ENCODE measurements at regions not wholly inside any gene's neighbourhood (a gene's known extent, or its start where the extent isn't known, plus 50 kb on each side); places are given as distances from the start of the nearest gene placed in this dataset.

- CTCF ChIA-PET = no interaction called here
Observed at GRCh38 chr3:94512876-94513275, 450.0 kb downstream of the NSUN3 start.

DNA sequence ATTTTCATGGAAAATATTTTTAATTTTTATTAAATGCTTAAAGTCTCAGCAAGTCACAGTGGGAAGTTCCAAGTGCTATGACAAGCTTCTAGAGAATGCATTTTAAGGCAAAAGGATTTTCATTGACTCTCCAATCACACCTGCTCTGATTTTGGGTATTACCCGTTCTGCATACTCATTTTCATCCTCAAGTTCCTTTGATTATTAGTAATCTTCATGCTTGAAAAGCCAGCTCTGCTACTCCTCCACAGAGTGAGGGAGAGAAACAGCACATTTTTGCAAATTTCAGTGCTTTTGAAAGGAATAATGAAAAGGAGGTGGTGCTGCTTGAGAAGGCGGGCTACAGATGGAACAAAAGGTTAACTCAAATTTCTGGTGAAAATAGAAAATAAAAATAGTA is 450.7 kb downstream of the NSUN3 start:
- no peaks in the 10 kb centered on the region for H3K4me1 Mint-ChIP-seq (ENCODE audit: low read depth, unreplicated experiment)
- no peaks in the 10 kb centered on the region for H3K9me3 ChIP-seq
- H3K27me3 ChIP-seq (replicated peaks; ENCODE audit: control insufficient read depth, insufficient read depth, low read length) = no peaks in the 10 kb centered on the region
- no peaks in the 10 kb centered on the region for H3K4me1 ChIP-seq
- ChIA-PET POLR2A (no interaction called here), CTCF (no interaction called here)
- DNase-seq = no peak
- H3K27ac Mint-ChIP-seq (ENCODE audit: unreplicated experiment) = no peak overlapping the region
- H3K36me3 ChIP-seq (ENCODE audit: control insufficient read depth, insufficient read depth, low read length) = no peaks in the 10 kb centered on the region
- intact Hi-C loops (cut with micrococcal nuclease; ENCODE audit: unreplicated experiment) = no loop called here
- no TSS peak for BruUV-seq (replicated peaks)
- H3K9me3 Mint-ChIP-seq (ENCODE audit: unreplicated experiment) = peaks cover 2% of the 10 kb centered on the region
- H3K4me3 ChIP-seq (ENCODE audit: low read depth, low read length) = no peak overlapping the region
- no peaks in the 10 kb centered on the region for H3K27me3 Mint-ChIP-seq (ENCODE audit: insufficient read depth, unreplicated experiment)
- TF ChIP-seq CTCF (IDR thresholded peaks at IDR 0.05; ENCODE audit: insufficient read depth in 1 of 2, low read depth in 1 of 2, low read length in 1 of 2, severe bottlenecking in 1 of 2, unreplicated experiment in 1 of 2) = no peak
- peaks cover 6% of the 10 kb centered on the region for H3K36me3 Mint-ChIP-seq (ENCODE audit: insufficient read depth, unreplicated experiment)
- H3K4me3 Mint-ChIP-seq (ENCODE audit: unreplicated experiment) = no peak overlapping the region

More at GRCh38 chr3:94512876-94513275, 450.0 kb downstream of the NSUN3 start:
- intact Hi-C loops (cut with micrococcal nuclease; ENCODE audit: unreplicated experiment) = no loop called here
- Mint-ChIP-seq H3K36me3 (ENCODE audit: insufficient read depth, unreplicated experiment) (peaks cover 6% of the 10 kb centered on the region), H3K27me3 (ENCODE audit: insufficient read depth, unreplicated experiment) (no peaks in the 10 kb centered on the region), H3K27ac (ENCODE audit: unreplicated experiment) (no peak overlapping the region), H3K4me1 (ENCODE audit: low read depth, unreplicated experiment) (no peaks in the 10 kb centered on the region), H3K9me3 (ENCODE audit: unreplicated experiment) (no peaks in the 10 kb centered on the region), H3K4me3 (ENCODE audit: unreplicated experiment) (no peak overlapping the region)
- BruUV-seq (replicated peaks) = no TSS peak
- Histone ChIP-seq H3K9me3 (no peaks in the 10 kb centered on the region), H3K4me1 (no peaks in the 10 kb centered on the region), H3K4me3 (ENCODE audit: low read depth, low read length) (no peak overlapping the region), H3K27me3 (replicated peaks; ENCODE audit: control insufficient read depth, insufficient read depth, low read length) (no peaks in the 10 kb centered on the region), H3K36me3 (ENCODE audit: control insufficient read depth, insufficient read depth, low read length) (no peaks in the 10 kb centered on the region)
- POLR2A ChIA-PET = no interaction called here
- no peak for DNase-seq
- TF ChIP-seq CTCF (IDR thresholded peaks at IDR 0.05; ENCODE audit: insufficient read depth in 1 of 2, low read depth in 1 of 2, low read length in 1 of 2, severe bottlenecking in 1 of 2, unreplicated experiment in 1 of 2) = no peak

DNA sequence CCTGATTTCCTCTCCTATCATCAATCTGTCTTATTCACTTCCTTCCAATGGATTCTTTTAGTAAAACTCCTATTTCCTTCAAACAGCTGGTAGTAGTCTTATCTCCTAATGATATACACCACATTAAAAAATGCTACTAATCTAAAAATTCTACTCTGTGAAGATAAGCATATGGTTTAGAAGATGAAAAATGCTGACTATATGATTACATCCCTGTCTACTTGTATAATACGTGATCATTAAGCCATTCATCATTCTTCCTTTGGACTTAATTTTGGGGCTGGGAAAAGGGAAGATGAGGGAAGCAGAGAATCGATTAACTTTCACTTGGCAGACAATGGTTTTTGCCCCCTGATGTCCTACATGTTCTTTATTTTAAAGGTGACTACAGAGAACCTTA is 453.1 kb downstream of the NSUN3 start:
- Mint-ChIP-seq H3K4me1 (ENCODE audit: low read depth, unreplicated experiment) (no peaks in the 10 kb centered on the region), H3K9me3 (ENCODE audit: unreplicated experiment) (peaks cover 8% of the 10 kb centered on the region), H3K36me3 (ENCODE audit: insufficient read depth, unreplicated experiment) (peaks cover 6% of the 10 kb centered on the region), H3K4me3 (ENCODE audit: unreplicated experiment) (no peak overlapping the region), H3K27me3 (ENCODE audit: insufficient read depth, unreplicated experiment) (no peaks in the 10 kb centered on the region), H3K27ac (ENCODE audit: unreplicated experiment) (no peak overlapping the region)
- ChIA-PET CTCF (no interaction called here), POLR2A (no interaction called here)
- TF ChIP-seq CTCF (IDR thresholded peaks at IDR 0.05; ENCODE audit: insufficient read depth in 1 of 2, low read depth in 1 of 2, low read length in 1 of 2, severe bottlenecking in 1 of 2, unreplicated experiment in 1 of 2) = no peak
- Histone ChIP-seq H3K4me1 (no peaks in the 10 kb centered on the region), H3K27me3 (replicated peaks; ENCODE audit: control insufficient read depth, insufficient read depth, low read length) (no peaks in the 10 kb centered on the region), H3K9me3 (no peaks in the 10 kb centered on the region), H3K36me3 (ENCODE audit: control insufficient read depth, insufficient read depth, low read length) (no peaks in the 10 kb centered on the region), H3K4me3 (ENCODE audit: low read depth, low read length) (no peak overlapping the region)
- BruUV-seq (replicated peaks) = no TSS peak
- no peak for DNase-seq
- intact Hi-C loops (cut with micrococcal nuclease; ENCODE audit: unreplicated experiment) = no loop called here

Measured in Caco-2 (cell line).